Peyer's patch (tissue), 4 donors: ENCODE measurements at regions not wholly inside any gene's neighbourhood (a gene's known extent, or its start where the extent isn't known, plus 50 kb on each side); places are given as distances from the start of the nearest gene placed in this dataset.
"Not testable (repeated sequence)": the region's sequence is repeated elsewhere in the genome, so short reads cannot be mapped to it uniquely, and the experiment has no call there.

Experiments used
- CTCF ChIP-seq, 6 experiments: fragments of 450-650 bp in 4 of 6; fragments of 200-600 bp in 2 of 6; sonication (generic) in 1 of 6; IDR thresholded peaks; one replicate each; pipeline ENCODE4 v1.5.1; 2017 to 2019; ENCODE audit warnings: antibody characterized with exemption in 6 of 6, mild to moderate bottlenecking in 3 of 6, moderate library complexity in 1 of 6
- POLR2A ChIP-seq, 2 donors: fragments of 450-650 bp; IDR thresholded peaks; one replicate each; pipeline ENCODE4 v1.5.1; 2017; ENCODE audit warnings: antibody characterized with exemption in 2 of 2, mild to moderate bottlenecking in 2 of 2, moderate library complexity in 2 of 2

GRCh38 chr16:76880523-76880922 lies 310.5 kb upstream of the MON1B start:
- TF ChIP-seq CTCF, POLR2A (IDR thresholded peaks at IDR 0.05): not testable (repeated sequence)
